A549 (cell line): ENCODE measurements at regions not wholly inside any gene's neighbourhood (a gene's known extent, or its start where the extent isn't known, plus 50 kb on each side); places are given as distances from the start of the nearest gene placed in this dataset.

ENCODE experiments used
- ATAC-seq, 2 experiments: fragments of 200-7000 bp in 1 of 2; fragments of >200 bp in 1 of 2; cut with Nextera tagmentation in 1 of 2; cut with Tn5 transposase in 1 of 2; 3 replicates each; pipeline versions ENCODE4 v1.8.0 to v1.9.1; 2018 to 2020; ENCODE audit warnings: mild to moderate bottlenecking in 1 of 2, moderate library complexity in 1 of 2
- CTCF ChIA-PET: fragments of 300-600 bp; sonication (Branson Sonifier 250); formaldehyde crosslinking; extraction: SDS; loops from one replicate; lab custom pipeline; 2021; ENCODE audit warnings: antibody characterized with exemption, inconsistent platforms; lab: Yijun Ruan, JAX
- POLR2A ChIA-PET: fragments of 350-600 bp; formaldehyde crosslinking; extraction: SDS; loops from one replicate; lab custom pipeline; 2021; ENCODE audit warnings: antibody characterized with exemption, inconsistent platforms; lab: Yijun Ruan, JAX
- DNase-seq, 2 experiments: peaks; one replicate each; pipeline versions ENCODE4 v3.0.0 to v3.0.0-alpha.2; 2011 to 2016; ENCODE audit warnings: low read depth in 1 of 2, low spot score in 1 of 2
- FAIRE-seq: peaks from 2 replicates; lab custom pipeline; 2011; peaks lifted over from hg19 to GRCh38; lab: Jason Lieb, UNC
- H3K27ac ChIP-seq, 2 experiments: fragments of >200 bp; sonication (Bioruptor Twin); formaldehyde crosslinking; 3 replicates each; pipeline ENCODE4 v1.5.1; 2016 to 2017
- H3K4me1 ChIP-seq: fragments of >200 bp; sonication (Bioruptor Twin); formaldehyde crosslinking; 3 replicates; pipeline ENCODE4 v1.6.1; 2016
- H3K4me2 ChIP-seq: fragments of >200 bp; sonication (Bioruptor Twin); formaldehyde crosslinking; 3 replicates; pipeline ENCODE4 v1.6.1; 2016
- H3K4me3 ChIP-seq: fragments of >200 bp; sonication (Bioruptor Twin); formaldehyde crosslinking; 3 replicates; pipeline ENCODE4 v1.5.1; 2016
- H3K9me3 ChIP-seq: fragments of >200 bp; sonication (Bioruptor Twin); formaldehyde crosslinking; 3 replicates; pipeline ENCODE4 v1.6.1; 2016
- CBX2 ChIP-seq: fragments of 200-600 bp; sonication (generic); IDR thresholded peaks from 2 replicates; pipeline ENCODE4 v1.6.1; 2016; ENCODE audit warnings: low read depth, mild to moderate bottlenecking, borderline replicate concordance
- EHF ChIP-seq: fragments of 250-450 bp; sonication (Bioruptor Pico); IDR thresholded peaks from 2 replicates; pipeline ENCODE4 v1.5.0; 2020; ENCODE audit warnings: mild to moderate bottlenecking
- EP300 ChIP-seq, 2 experiments: fragments of >200 bp; sonication (Bioruptor Twin); formaldehyde crosslinking; IDR thresholded peaks; 2 replicates in 1 of 2; 3 replicates in 1 of 2; pipeline ENCODE4 v1.6.1; 2016 to 2017
- GATA3 ChIP-seq: IDR thresholded peaks from 2 replicates; pipeline ENCODE4 v1.6.1; 2012; ENCODE audit warnings: borderline replicate concordance
- HDAC2 ChIP-seq: fragments of 200-600 bp; sonication (generic); IDR thresholded peaks from 2 replicates; pipeline ENCODE4 v1.6.1; 2016
- HOXA7 ChIP-seq: fragments of 250-450 bp; sonication (Bioruptor Pico); IDR thresholded peaks from 2 replicates; pipeline ENCODE4 v1.5.0; 2020; ENCODE audit warnings: mild to moderate bottlenecking, moderate library complexity
- HOXB5 ChIP-seq: fragments of 250-450 bp; sonication (Bioruptor Pico); IDR thresholded peaks from 2 replicates; pipeline ENCODE4 v1.5.0; 2020; ENCODE audit warnings: mild to moderate bottlenecking, moderate library complexity
- JUNB ChIP-seq: fragments of >200 bp; sonication (Bioruptor Twin); formaldehyde crosslinking; IDR thresholded peaks from 2 replicates; pipeline ENCODE4 v1.6.1; 2016
- KDM5A ChIP-seq: fragments of 200-600 bp; sonication (generic); IDR thresholded peaks from 2 replicates; pipeline ENCODE4 v1.6.1; 2016; ENCODE audit warnings: antibody characterized with exemption, mild to moderate bottlenecking
- MAFK ChIP-seq: fragments of 450-650 bp; IDR thresholded peaks from 2 replicates; pipeline ENCODE4 v1.6.1; 2014; ENCODE audit not compliant: partially characterized antibody
- MAZ ChIP-seq: fragments of 150-350 bp; IDR thresholded peaks from 2 replicates; pipeline ENCODE4 v1.6.1; 2014; ENCODE audit warnings: antibody characterized with exemption, low read depth, low read length, borderline replicate concordance
- MYC ChIP-seq: IDR thresholded peaks from 2 replicates; pipeline ENCODE4 v1.6.1; 2012; ENCODE audit warnings: mild to moderate bottlenecking, inconsistent platforms, low read length, improper control_type of control experiment, borderline replicate concordance
- NFE2L2 ChIP-seq: fragments of 150-350 bp; conservative IDR thresholded peaks from 2 replicates; pipeline ENCODE4 v1.6.1; 2014; ENCODE audit warnings: low read length
- NPAS2 ChIP-seq: fragments of 250-450 bp; sonication (Bioruptor Pico); IDR thresholded peaks from 2 replicates; pipeline ENCODE4 v1.8.0; 2022; ENCODE audit warnings: mild to moderate bottlenecking, moderate library complexity, borderline replicate concordance
- NR3C1 ChIP-seq: fragments of >200 bp; sonication (Bioruptor Twin); formaldehyde crosslinking; IDR thresholded peaks from 3 replicates; pipeline ENCODE4 v1.6.1; 2017
- SMC3 ChIP-seq: fragments of >200 bp; sonication (Bioruptor Twin); formaldehyde crosslinking; IDR thresholded peaks from 3 replicates; pipeline ENCODE4 v1.6.1; 2018; ENCODE audit warnings: inconsistent platforms
- TFCP2L1 ChIP-seq: fragments of 250-450 bp; sonication (Bioruptor Pico); IDR thresholded peaks from 2 replicates; pipeline ENCODE4 v1.5.0; 2021; ENCODE audit warnings: mild to moderate bottlenecking
- TP53 ChIP-seq: fragments of 250-450 bp; sonication (Bioruptor Pico); IDR thresholded peaks from 2 replicates; pipeline ENCODE4 v1.5.0; 2021; ENCODE audit warnings: mild to moderate bottlenecking, moderate library complexity
- WGBS: methylation state at CpG from one replicate; pipeline ENCODE4 v1.1.6; 2017; ENCODE audit errors: missing lambda C conversion rate; 5-methylcytosine and 5-hydroxymethylcytosine counted together
- TF ChIP-seq, protein P1 (sequence below): fragments of 150-350 bp; IDR thresholded peaks from 2 replicates; pipeline ENCODE4 v1.6.1; 2014; ENCODE audit warnings: low read depth, mild to moderate bottlenecking, low read length
- TF ChIP-seq, protein P2 (sequence below): fragments of 450-650 bp; IDR thresholded peaks from 2 replicates; pipeline ENCODE4 v1.6.1; 2014; ENCODE audit warnings: antibody characterized with exemption
- TF ChIP-seq, protein P3 (sequence below): fragments of >200 bp; sonication (Bioruptor Twin); formaldehyde crosslinking; IDR thresholded peaks from 3 replicates; pipeline ENCODE4 v1.6.1; 2016
- TF ChIP-seq, protein P4 (sequence below): fragments of 250-450 bp; sonication (Bioruptor Pico); IDR thresholded peaks from 2 replicates; pipeline ENCODE4 v1.5.0; 2021; ENCODE audit warnings: mild to moderate bottlenecking, moderate library complexity, borderline replicate concordance
- TF ChIP-seq, protein P5 (sequence below): IDR thresholded peaks from 2 replicates; pipeline ENCODE4 v1.6.1; 2012

DNA sequence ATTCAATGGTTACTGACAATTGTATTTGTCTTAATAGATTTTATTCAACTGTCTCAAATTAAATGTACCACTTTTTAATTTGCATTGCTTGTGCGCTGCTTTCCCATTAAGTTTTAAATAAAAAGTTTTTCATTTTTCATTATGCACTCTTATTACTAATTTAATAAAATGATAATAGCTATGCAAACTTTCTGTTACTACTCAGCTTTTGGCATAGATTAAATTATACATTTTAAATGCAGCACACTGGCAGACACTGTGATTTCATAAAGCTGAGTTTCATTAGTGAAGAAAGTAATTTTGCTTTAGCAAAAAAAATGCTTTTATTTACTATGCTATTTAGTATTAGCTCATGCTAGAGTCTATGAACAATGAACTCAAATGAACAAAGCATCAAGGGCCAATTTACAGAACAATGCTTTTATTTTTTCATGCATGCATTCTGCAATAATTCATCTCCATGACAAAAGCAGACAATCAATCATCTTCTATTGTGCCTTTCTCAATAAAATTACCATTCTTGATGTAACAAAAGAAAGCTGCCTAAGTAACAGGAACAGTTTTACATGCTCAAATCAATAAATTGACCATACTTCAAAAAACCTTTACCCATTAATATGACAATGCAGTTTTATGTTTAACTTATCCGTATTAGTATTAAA is 595.2 kb upstream of the ARRDC3 start (continued):
- TF ChIP-seq, protein P1, sequence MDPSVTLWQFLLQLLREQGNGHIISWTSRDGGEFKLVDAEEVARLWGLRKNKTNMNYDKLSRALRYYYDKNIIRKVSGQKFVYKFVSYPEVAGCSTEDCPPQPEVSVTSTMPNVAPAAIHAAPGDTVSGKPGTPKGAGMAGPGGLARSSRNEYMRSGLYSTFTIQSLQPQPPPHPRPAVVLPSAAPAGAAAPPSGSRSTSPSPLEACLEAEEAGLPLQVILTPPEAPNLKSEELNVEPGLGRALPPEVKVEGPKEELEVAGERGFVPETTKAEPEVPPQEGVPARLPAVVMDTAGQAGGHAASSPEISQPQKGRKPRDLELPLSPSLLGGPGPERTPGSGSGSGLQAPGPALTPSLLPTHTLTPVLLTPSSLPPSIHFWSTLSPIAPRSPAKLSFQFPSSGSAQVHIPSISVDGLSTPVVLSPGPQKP = no peak

DNA sequence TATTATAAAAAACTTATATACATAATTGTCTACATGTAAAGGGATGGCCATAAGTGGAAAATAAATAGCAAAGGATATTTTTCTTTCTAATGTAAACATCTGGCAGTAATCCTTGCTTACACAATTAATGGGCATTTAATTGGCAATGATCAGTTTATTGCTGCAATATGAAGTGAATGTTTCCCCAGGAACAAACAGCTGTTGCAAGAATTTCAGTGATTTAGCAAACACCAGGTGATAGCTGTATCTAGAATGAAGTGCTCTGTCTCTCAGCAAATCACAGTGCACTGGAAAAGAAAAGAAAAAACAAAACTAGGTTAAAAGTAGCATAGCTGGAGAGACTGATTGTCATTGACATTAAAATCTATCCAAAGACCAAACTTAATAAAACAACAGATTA is 594.5 kb upstream of the ARRDC3 start:
- FAIRE-seq (peak; percentile 32), DNase-seq (no peak), ATAC-seq (no peak)
- POLR2A ChIA-PET = no interaction called here
- Histone ChIP-seq H3K27ac (no peak overlapping the region), H3K4me2 (no peak overlapping the region), H3K4me3 (no peak overlapping the region), H3K9me3 (no peaks in the 10 kb centered on the region), H3K4me1 (no peaks in the 10 kb centered on the region)
- CTCF ChIA-PET = no interaction called here
- no peak for TF ChIP-seq HOXB5 (CRISPR knock-in tag)
- TF ChIP-seq GATA3 = no peak
- TF ChIP-seq EHF (CRISPR knock-in tag) = no peak
- no peak for TF ChIP-seq TP53 (CRISPR knock-in tag)
- TF ChIP-seq EP300 (IDR thresholded peaks at IDR 0.05) = no peak
- no peak for TF ChIP-seq JUNB
- no peak for TF ChIP-seq HOXA7
- TF ChIP-seq, protein P2, sequence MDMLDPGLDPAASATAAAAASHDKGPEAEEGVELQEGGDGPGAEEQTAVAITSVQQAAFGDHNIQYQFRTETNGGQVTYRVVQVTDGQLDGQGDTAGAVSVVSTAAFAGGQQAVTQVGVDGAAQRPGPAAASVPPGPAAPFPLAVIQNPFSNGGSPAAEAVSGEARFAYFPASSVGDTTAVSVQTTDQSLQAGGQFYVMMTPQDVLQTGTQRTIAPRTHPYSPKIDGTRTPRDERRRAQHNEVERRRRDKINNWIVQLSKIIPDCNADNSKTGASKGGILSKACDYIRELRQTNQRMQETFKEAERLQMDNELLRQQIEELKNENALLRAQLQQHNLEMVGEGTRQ = no peak
- TF ChIP-seq MAZ = no peak
- TF ChIP-seq NPAS2 (CRISPR knock-in tag) = no peak
- no peak for TF ChIP-seq NFE2L2
- no peak for TF ChIP-seq CBX2
- no peak for TF ChIP-seq NR3C1
- no peak for TF ChIP-seq TFCP2L1 (CRISPR knock-in tag)
- no peak for TF ChIP-seq MAFK
- TF ChIP-seq, protein P3, sequence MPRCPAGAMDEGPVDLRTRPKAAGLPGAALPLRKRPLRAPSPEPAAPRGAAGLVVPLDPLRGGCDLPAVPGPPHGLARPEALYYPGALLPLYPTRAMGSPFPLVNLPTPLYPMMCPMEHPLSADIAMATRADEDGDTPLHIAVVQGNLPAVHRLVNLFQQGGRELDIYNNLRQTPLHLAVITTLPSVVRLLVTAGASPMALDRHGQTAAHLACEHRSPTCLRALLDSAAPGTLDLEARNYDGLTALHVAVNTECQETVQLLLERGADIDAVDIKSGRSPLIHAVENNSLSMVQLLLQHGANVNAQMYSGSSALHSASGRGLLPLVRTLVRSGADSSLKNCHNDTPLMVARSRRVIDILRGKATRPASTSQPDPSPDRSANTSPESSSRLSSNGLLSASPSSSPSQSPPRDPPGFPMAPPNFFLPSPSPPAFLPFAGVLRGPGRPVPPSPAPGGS = no peak
- TF ChIP-seq, protein P4, sequence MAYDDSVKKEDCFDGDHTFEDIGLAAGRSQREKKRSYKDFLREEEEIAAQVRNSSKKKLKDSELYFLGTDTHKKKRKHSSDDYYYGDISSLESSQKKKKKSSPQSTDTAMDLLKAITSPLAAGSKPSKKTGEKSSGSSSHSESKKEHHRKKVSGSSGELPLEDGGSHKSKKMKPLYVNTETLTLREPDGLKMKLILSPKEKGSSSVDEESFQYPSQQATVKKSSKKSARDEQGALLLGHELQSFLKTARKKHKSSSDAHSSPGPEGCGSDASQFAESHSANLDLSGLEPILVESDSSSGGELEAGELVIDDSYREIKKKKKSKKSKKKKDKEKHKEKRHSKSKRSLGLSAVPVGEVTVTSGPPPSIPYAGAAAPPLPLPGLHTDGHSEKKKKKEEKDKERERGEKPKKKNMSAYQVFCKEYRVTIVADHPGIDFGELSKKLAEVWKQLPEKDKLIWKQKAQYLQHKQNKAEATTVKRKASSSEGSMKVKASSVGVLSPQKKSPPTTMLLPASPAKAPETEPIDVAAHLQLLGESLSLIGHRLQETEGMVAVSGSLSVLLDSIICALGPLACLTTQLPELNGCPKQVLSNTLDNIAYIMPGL (CRISPR knock-in tag) = no peak

DNA sequence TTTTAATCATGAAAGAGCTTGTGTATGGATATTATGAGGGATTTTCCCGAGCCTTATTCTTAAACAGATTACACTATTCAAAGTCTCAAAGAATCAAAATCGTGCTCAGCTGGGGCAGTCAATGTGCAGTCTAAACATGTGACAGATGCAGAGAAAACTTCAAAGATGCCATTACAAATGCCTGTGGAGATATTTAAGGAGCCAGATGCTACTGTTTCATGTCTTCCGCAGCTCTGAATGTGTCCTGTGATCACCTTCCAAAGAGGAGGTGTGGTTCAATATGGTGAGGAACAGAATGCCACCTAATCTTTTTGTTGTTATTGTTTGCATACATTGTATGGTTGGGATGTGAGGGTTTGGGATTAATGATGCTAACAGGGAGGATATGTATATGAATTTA is 593.3 kb upstream of the ARRDC3 start:
- Histone ChIP-seq H3K4me2 (no peak overlapping the region), H3K4me1 (no peaks in the 10 kb centered on the region), H3K9me3 (no peaks in the 10 kb centered on the region), H3K4me3 (no peak overlapping the region), H3K27ac (no peak overlapping the region)
- CTCF ChIA-PET = no interaction called here
- POLR2A ChIA-PET = no interaction called here
- WGBS = 55% methylated on average over 3 of the region's 3 CpGs
- ATAC-seq (no peak), DNase-seq (no peak), FAIRE-seq (no peak)
- TF ChIP-seq, protein P1 = no peak
- TF ChIP-seq HDAC2 = no peak
- TF ChIP-seq, protein P5, sequence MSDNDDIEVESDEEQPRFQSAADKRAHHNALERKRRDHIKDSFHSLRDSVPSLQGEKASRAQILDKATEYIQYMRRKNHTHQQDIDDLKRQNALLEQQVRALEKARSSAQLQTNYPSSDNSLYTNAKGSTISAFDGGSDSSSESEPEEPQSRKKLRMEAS = no peak
- TF ChIP-seq KDM5A = no peak
- no peak for TF ChIP-seq MYC
- no peak for TF ChIP-seq MAFK
- no peak for TF ChIP-seq SMC3
- TF ChIP-seq NPAS2 (CRISPR knock-in tag) = no peak
